ENCODE measurements at regions not wholly inside any gene's neighbourhood (a gene's known extent, or its start where the extent isn't known, plus 50 kb on each side); places are given as distances from the start of the nearest gene placed in this dataset.

- DNase-seq (ENCODE audit: low read depth) = no peak
These were observed 470.4 kb upstream of the B3GALT2 start for GRCh38 chr1:193656841-193657240.

GRCh38 chr1:193654951-193655735 is 468.7 kb upstream of the B3GALT2 start:
- peak; percentile 74 for DNase-seq (ENCODE audit: low read depth)

GRCh38 chr1:193649587-193649986 is 463.2 kb upstream of the B3GALT2 start:
- no peak for DNase-seq (ENCODE audit: low read depth)

GRCh38 chr1:193634876-193635275 is 448.5 kb upstream of the B3GALT2 start:
- no peak for DNase-seq (ENCODE audit: low read depth)

- DNase-seq (ENCODE audit: low read depth) = no peak
These were observed 448.1 kb upstream of the B3GALT2 start for GRCh38 chr1:193634470-193634869.

GRCh38 chr1:193633991-193634390 is 447.6 kb upstream of the B3GALT2 start:
- DNase-seq (ENCODE audit: low read depth) = no peak

GRCh38 chr1:193633093-193633492 is 446.7 kb upstream of the B3GALT2 start:
- no peak for DNase-seq (ENCODE audit: low read depth)

- DNase-seq (ENCODE audit: low read depth) = no peak
These were observed 444.9 kb upstream of the B3GALT2 start for GRCh38 chr1:193631306-193631705.

- no peak for DNase-seq (ENCODE audit: low read depth)
These were observed 443.5 kb upstream of the B3GALT2 start for GRCh38 chr1:193629875-193630274.

GRCh38 chr1:193626695-193627094 is 440.3 kb upstream of the B3GALT2 start:
- DNase-seq (ENCODE audit: low read depth) = no peak

- peak; percentile 25 for DNase-seq (ENCODE audit: low read depth)
These were observed 438.8 kb upstream of the B3GALT2 start for GRCh38 chr1:193625255-193625654.

- no peak for DNase-seq (ENCODE audit: low read depth)
These were observed 433.5 kb upstream of the B3GALT2 start for GRCh38 chr1:193619911-193620310.

- DNase-seq (ENCODE audit: low read depth) = peak; percentile 71
These were observed 428.4 kb upstream of the B3GALT2 start for GRCh38 chr1:193614817-193615216.

- DNase-seq (ENCODE audit: low read depth) = no peak
These were observed 427.9 kb upstream of the B3GALT2 start for GRCh38 chr1:193614275-193614674.

GRCh38 chr1:193613041-193613440 is 426.6 kb upstream of the B3GALT2 start:
- DNase-seq (ENCODE audit: low read depth) = no peak

- no peak for DNase-seq (ENCODE audit: low read depth)
These were observed 423.2 kb upstream of the B3GALT2 start for GRCh38 chr1:193609592-193609991.

- no peak for DNase-seq (ENCODE audit: low read depth)
These were observed 421.4 kb upstream of the B3GALT2 start for GRCh38 chr1:193607787-193608186.

GRCh38 chr1:193606035-193606434 is 419.6 kb upstream of the B3GALT2 start:
- DNase-seq (ENCODE audit: low read depth) = no peak

- DNase-seq (ENCODE audit: low read depth) = no peak
These were observed 416.3 kb upstream of the B3GALT2 start for GRCh38 chr1:193602705-193603104.

- DNase-seq (ENCODE audit: low read depth) = no peak
These were observed 406.9 kb upstream of the B3GALT2 start for GRCh38 chr1:193593147-193593885.

GRCh38 chr1:193592317-193592716 is 405.9 kb upstream of the B3GALT2 start:
- DNase-seq (ENCODE audit: low read depth) = no peak

- no peak for DNase-seq (ENCODE audit: low read depth)
These were observed 403.7 kb upstream of the B3GALT2 start for GRCh38 chr1:193590102-193590501.

- peak; percentile 32 for DNase-seq (ENCODE audit: low read depth)
These were observed 403.2 kb upstream of the B3GALT2 start for GRCh38 chr1:193589597-193590040.

Measured in HT1080 (cell line).